Hepatocyte (in vitro differentiated cells): ENCODE measurements at regions not wholly inside any gene's neighbourhood (a gene's known extent, or its start where the extent isn't known, plus 50 kb on each side); places are given as distances from the start of the nearest gene placed in this dataset.

Experiments used
- DNase-seq: peaks from one replicate; pipeline ENCODE4 v3.0.0-alpha.2; 2016; ENCODE audit warnings: low spot score
- H2AFZ ChIP-seq: fragments of 200-600 bp; sonication (generic); 2 replicates; pipeline ENCODE4 v1.6.0; 2016; ENCODE audit warnings: antibody characterized with exemption, mild to moderate bottlenecking
- H3K27ac ChIP-seq: fragments of 200-600 bp; sonication (generic); 2 replicates; pipeline ENCODE4 v1.5.1; 2016; ENCODE audit warnings: mild to moderate bottlenecking
- H3K27me3 ChIP-seq: fragments of 200-600 bp; sonication (generic); 2 replicates; pipeline ENCODE4 v1.6.1; 2016
- H3K36me3 ChIP-seq: fragments of 200-600 bp; sonication (generic); replicated peaks from 2 replicates; pipeline ENCODE4 v1.5.1; 2016; ENCODE audit warnings: low read depth; ENCODE audit not compliant: insufficient read depth
- H3K4me1 ChIP-seq: fragments of 200-600 bp; sonication (generic); 2 replicates; pipeline ENCODE4 v1.5.1; 2016; ENCODE audit warnings: mild to moderate bottlenecking, moderate library complexity; ENCODE audit not compliant: insufficient read depth
- H3K4me2 ChIP-seq: fragments of 200-600 bp; sonication (generic); 2 replicates; pipeline ENCODE4 v1.6.0; 2016
- H3K4me3 ChIP-seq: fragments of 200-600 bp; sonication (generic); 2 replicates; pipeline ENCODE4 v1.5.1; 2016; ENCODE audit warnings: mild to moderate bottlenecking
- H3K79me2 ChIP-seq: fragments of 200-600 bp; sonication (generic); 2 replicates; pipeline ENCODE4 v1.6.0; 2017; ENCODE audit warnings: mild to moderate bottlenecking
- H3K9me2 ChIP-seq: fragments of 200-600 bp; sonication (generic); replicated peaks from 2 replicates; pipeline ENCODE4 v1.6.0; 2017; ENCODE audit warnings: mild to moderate bottlenecking; ENCODE audit not compliant: insufficient read depth
- H3K9me3 ChIP-seq: fragments of 200-600 bp; sonication (generic); 2 replicates; pipeline ENCODE4 v1.5.1; 2016; ENCODE audit warnings: low read depth, mild to moderate bottlenecking
- H4K20me1 ChIP-seq: fragments of 200-600 bp; sonication (generic); 2 replicates; pipeline ENCODE4 v1.6.0; 2016; ENCODE audit warnings: mild to moderate bottlenecking; ENCODE audit not compliant: insufficient read depth, poor library complexity, severe bottlenecking
- EZH2 ChIP-seq: fragments of 200-600 bp; sonication (generic); IDR thresholded peaks from 2 replicates; pipeline ENCODE4 v1.6.1; 2016; ENCODE audit warnings: antibody characterized with exemption, mild to moderate bottlenecking, borderline replicate concordance
- EZH2phosphoT487 ChIP-seq: fragments of 200-600 bp; sonication (generic); IDR thresholded peaks from one replicate; pipeline ENCODE4 v1.6.1; 2018; ENCODE audit warnings: antibody characterized with exemption, mild to moderate bottlenecking, low read depth, moderate library complexity; ENCODE audit not compliant: unreplicated experiment, severe bottlenecking
- WGBS: methylation state at CpG from one replicate; pipeline ENCODE4 v1.1.6; 2016; ENCODE audit warnings: low lambda C conversion rate; ENCODE audit errors: missing lambda C conversion rate; 5-methylcytosine and 5-hydroxymethylcytosine counted together
- TF ChIP-seq, protein P1 (sequence below): fragments of 200-600 bp; sonication (generic); IDR thresholded peaks from 2 replicates; pipeline ENCODE4 v1.5.1; 2016; ENCODE audit warnings: antibody characterized with exemption, mild to moderate bottlenecking; ENCODE audit not compliant: poor library complexity

DNA sequence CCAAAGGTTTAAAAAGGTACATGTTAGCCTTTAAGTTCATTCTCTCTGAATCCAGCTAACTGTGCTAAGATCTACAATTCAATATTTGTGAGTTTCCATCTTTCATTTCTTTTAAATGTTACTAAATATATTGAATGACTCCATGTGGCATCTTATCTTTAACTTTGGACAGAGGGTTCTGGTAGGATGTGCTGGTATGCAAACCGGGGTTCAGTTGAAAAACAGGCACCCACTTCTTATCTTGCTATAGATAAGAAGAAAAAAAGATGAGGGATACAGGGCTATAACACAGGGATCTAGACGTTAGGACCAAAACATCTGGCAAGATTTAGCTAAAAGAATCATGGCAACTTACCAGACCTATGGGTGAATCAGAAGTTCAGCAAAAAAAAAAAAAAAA is 538.3 kb downstream of the EDEM1 start:
- no peak overlapping the region for H3K27ac ChIP-seq
- H3K79me2 ChIP-seq, result no peaks in the 10 kb centered on the region
- no peak overlapping the region for H2AFZ ChIP-seq
- no peaks in the 10 kb centered on the region for H4K20me1 ChIP-seq
- no peaks in the 10 kb centered on the region for H3K36me3 ChIP-seq
- no peak for DNase-seq
- H3K4me3 ChIP-seq, result no peak overlapping the region
- no peaks in the 10 kb centered on the region for H3K9me2 ChIP-seq
- H3K9me3 ChIP-seq, result no peaks in the 10 kb centered on the region
- H3K4me1 ChIP-seq, result no peaks in the 10 kb centered on the region
- 45% methylated on average over 2 of the region's 2 CpGs for WGBS
- no peaks in the 10 kb centered on the region for H3K27me3 ChIP-seq
- TF ChIP-seq, protein P1, sequence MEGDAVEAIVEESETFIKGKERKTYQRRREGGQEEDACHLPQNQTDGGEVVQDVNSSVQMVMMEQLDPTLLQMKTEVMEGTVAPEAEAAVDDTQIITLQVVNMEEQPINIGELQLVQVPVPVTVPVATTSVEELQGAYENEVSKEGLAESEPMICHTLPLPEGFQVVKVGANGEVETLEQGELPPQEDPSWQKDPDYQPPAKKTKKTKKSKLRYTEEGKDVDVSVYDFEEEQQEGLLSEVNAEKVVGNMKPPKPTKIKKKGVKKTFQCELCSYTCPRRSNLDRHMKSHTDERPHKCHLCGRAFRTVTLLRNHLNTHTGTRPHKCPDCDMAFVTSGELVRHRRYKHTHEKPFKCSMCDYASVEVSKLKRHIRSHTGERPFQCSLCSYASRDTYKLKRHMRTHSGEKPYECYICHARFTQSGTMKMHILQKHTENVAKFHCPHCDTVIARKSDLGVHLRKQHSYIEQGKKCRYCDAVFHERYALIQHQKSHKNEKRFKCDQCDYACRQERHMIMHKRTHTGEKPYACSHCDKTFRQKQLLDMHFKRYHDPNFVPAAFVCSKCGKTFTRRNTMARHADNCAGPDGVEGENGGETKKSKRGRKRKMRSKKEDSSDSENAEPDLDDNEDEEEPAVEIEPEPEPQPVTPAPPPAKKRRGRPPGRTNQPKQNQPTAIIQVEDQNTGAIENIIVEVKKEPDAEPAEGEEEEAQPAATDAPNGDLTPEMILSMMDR, result no peak
- TF ChIP-seq EZH2 (no peak), EZH2phosphoT487 (no peak)
- no peak overlapping the region for H3K4me2 ChIP-seq

DNA sequence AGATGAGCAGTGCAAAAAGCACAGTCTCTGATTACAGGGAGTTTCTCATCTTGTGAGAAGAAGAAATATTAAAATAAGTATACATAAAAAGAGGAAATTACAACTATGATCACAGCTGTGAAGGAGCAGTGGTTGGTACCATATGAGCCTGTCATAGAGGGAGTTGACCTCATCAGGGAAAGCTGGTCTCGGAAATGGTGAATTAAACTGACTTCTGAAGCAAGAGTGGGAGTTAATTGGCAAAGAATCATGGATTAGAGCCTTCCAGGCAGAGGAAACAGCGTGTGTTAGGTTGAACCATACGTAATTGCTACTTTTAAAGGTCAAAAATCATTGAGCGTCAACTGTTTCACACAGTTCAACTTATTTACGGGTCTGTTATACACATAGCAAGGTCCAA is 539.1 kb downstream of the EDEM1 start:
- no peak overlapping the region for H3K4me2 ChIP-seq
- no peak for DNase-seq
- H3K27me3 ChIP-seq, result no peaks in the 10 kb centered on the region
- no peak overlapping the region for H3K4me3 ChIP-seq
- H4K20me1 ChIP-seq, result no peaks in the 10 kb centered on the region
- TF ChIP-seq, protein P1, result no peak
- TF ChIP-seq EZH2phosphoT487 (no peak), EZH2 (no peak)
- no peak overlapping the region for H2AFZ ChIP-seq
- H3K27ac ChIP-seq, result peak overlapping the region; percentile 51
- no peaks in the 10 kb centered on the region for H3K4me1 ChIP-seq
- no peaks in the 10 kb centered on the region for H3K9me3 ChIP-seq
- WGBS, result 64% methylated on average over 5 of the region's 5 CpGs
- no peaks in the 10 kb centered on the region for H3K9me2 ChIP-seq
- H3K79me2 ChIP-seq, result no peaks in the 10 kb centered on the region
- no peaks in the 10 kb centered on the region for H3K36me3 ChIP-seq

- H3K27me3 ChIP-seq, result no peaks in the 10 kb centered on the region
- H3K79me2 ChIP-seq, result no peaks in the 10 kb centered on the region
- H3K9me3 ChIP-seq, result no peaks in the 10 kb centered on the region
- H3K36me3 ChIP-seq, result no peaks in the 10 kb centered on the region
- TF ChIP-seq, protein P1, result no peak
- TF ChIP-seq EZH2, result no peak
- TF ChIP-seq EZH2phosphoT487, result no peak
- no peaks in the 10 kb centered on the region for H4K20me1 ChIP-seq
- no peak for DNase-seq
- WGBS, result 71% methylated on average over 10 of the region's 10 CpGs
- no peaks in the 10 kb centered on the region for H3K4me1 ChIP-seq
- no peak overlapping the region for H2AFZ ChIP-seq
- H3K4me2 ChIP-seq, result no peak overlapping the region
- H3K27ac ChIP-seq, result peak overlapping the region; percentile 51
- H3K9me2 ChIP-seq, result no peaks in the 10 kb centered on the region
- no peak overlapping the region for H3K4me3 ChIP-seq
Observed at GRCh38 chr3:5727743-5728484, 540.4 kb downstream of the EDEM1 start.
